ENCODE measurements at regions not wholly inside any gene's neighbourhood (a gene's known extent, or its start where the extent isn't known, plus 50 kb on each side); places are given as distances from the start of the nearest gene placed in this dataset.

GRCh38 chr4:163622379-163623035 is 128.0 kb downstream of the TMA16 start:
- no peak for DNase-seq (ENCODE audit: low read depth)

DNA sequence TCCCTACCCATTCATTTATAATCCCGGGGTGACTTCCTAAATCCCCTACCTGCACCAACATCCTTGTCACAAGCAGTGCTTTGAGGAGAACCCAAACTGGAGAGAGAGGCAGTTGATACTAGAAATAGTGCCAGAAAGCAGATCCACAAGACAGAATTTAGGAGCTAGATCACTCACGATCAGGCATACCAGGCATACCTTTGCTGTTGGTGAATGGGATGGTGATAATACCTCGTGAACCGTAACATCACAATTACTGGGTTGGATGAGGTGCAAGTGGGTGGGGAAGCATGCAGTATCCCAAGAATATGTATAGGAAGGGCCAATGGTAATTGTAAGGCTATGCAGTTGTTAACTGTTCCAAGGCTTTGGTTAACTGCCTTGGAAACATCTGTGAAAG is 129.3 kb downstream of the TMA16 start:
- DNase-seq (ENCODE audit: low read depth), result no peak

DNA sequence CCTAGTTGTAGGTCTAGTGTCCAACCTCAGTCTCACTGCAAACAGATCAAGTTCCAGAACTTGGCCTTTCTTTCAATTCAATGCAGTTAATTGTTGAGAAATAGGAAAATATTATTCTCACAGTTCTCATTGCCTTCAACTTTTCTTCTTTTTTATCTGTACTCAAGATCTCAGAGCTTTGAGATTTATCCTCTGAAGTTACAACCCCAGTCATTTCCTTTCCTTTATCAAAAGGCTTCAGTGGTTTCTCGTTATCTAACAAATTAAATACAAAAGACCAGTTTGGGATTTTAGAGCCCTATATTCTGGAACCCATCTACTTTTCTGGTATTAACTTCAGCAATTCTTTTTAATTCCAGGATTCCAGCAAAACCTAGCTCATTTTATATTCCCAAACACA is 130.2 kb downstream of the TMA16 start:
- DNase-seq (ENCODE audit: low read depth), result no peak

DNA sequence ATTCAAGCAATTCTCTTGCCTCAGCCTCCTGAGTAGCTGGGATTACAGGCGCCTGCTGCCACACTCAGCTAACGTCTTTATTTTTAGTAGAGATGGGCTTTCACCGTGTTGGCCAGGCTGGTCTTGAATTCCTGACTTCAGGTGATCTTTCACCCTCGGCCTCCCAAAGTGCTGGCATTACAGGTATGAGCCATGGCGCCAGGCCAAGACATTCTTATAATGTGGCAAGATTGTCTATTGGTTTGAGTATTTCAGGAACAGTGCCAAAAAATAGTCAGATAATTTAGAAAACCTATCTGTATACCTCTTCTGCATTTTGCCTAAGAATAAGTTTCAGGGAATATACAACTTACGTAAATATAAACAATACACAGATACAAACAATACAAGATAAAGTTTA is 136.8 kb downstream of the TMA16 start:
- no peak for DNase-seq (ENCODE audit: low read depth)

- DNase-seq (ENCODE audit: low read depth), result no peak
Measured at GRCh38 chr4:163638909-163639308, 144.4 kb downstream of the TMA16 start.

- DNase-seq (ENCODE audit: low read depth), result no peak
Measured at GRCh38 chr4:163649557-163650091, 155.1 kb downstream of the TMA16 start.

DNA sequence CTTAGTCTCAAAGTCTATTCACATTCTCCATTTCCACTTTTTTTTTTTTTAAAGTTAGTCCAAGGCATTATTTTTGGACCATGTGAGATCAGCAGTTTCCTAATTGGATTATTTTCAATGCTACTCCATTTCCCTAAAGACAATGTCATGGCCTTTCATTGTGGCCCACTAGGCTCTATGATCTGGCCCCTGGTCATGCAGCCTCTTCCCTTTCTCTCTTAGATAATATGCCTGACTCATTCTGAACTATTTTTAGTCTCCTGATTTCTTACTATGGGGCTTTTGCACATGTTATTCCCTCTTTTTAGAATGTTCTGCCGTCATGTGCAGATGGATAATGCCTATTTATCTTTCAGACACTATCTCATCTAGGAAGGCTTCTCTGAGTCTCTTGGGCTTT is 157.3 kb downstream of the TMA16 start:
- DNase-seq (ENCODE audit: low read depth), result no peak

GRCh38 chr4:163654621-163655020 is 160.1 kb downstream of the TMA16 start:
- no peak for DNase-seq (ENCODE audit: low read depth)

- DNase-seq (ENCODE audit: low read depth), result no peak
Measured at GRCh38 chr4:163660636-163661035, 166.1 kb downstream of the TMA16 start.

- no peak for DNase-seq (ENCODE audit: low read depth)
Measured at GRCh38 chr4:163662768-163663167, 168.3 kb downstream of the TMA16 start.

DNA sequence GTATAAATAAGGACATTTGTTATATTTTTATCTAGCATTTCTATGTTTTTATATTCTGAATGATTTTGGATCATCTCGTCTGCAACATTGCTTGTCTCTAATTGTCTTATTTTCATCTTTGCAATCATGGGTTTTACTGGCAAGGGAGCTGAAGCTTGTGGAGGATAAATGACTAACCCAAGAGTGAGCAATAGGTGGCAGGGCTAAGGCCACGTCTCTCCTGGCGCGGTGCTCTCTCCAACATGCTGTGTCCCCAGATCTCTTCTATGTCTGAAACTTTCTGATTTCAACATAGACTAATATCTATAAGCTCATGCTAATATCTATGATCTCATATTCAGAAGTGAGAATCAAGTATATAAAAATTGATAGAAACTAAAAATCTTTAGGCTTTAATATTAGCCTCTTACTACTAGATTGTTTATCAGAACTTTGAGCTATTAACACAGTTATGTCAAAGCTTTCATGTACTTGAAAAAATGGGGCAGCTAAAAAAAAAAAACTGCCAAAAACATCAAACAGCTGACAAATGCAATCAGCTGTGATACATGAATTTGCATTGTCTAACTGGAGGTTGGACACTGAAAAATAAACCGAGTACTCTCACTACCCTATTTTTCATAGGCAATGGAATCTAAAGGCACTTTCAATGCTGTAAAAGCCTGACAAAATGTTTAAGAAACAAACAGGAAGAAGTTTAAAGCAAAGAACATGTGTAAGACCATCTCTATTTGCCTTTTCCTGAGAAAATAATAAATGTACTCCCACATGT is 169.2 kb downstream of the TMA16 start:
- no peak for DNase-seq (ENCODE audit: low read depth)

GRCh38 chr4:163665101-163665500 is 170.6 kb downstream of the TMA16 start:
- DNase-seq (ENCODE audit: low read depth), result no peak

- DNase-seq (ENCODE audit: low read depth), result no peak
Measured at GRCh38 chr4:163665521-163666331, 171.2 kb downstream of the TMA16 start.

DNA sequence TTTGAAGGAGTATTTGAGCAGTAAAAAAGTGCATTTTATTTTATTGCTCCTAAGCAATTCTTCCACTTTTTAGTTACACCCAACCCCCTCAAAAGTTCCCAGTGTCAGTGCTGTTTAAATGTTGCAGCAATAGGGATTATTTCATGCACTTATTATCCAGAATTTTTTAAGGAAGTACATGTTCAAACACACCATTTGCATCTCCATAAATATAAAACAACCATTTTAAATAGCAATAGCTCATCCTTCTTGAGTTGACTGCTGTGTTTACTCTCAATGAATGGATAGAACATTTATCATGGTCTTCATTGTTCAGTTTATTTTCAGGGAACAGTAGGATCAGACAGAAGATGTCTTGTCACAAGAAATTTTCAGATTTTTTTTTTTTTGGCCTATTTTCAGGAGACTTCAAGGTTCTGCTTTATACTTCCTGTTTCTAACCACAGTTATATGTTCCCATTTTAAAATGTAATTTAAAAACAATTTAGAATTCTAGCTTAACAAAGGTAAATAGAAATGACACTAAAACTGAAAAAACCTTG is 171.9 kb downstream of the TMA16 start:
- no peak for DNase-seq (ENCODE audit: low read depth)

DNA sequence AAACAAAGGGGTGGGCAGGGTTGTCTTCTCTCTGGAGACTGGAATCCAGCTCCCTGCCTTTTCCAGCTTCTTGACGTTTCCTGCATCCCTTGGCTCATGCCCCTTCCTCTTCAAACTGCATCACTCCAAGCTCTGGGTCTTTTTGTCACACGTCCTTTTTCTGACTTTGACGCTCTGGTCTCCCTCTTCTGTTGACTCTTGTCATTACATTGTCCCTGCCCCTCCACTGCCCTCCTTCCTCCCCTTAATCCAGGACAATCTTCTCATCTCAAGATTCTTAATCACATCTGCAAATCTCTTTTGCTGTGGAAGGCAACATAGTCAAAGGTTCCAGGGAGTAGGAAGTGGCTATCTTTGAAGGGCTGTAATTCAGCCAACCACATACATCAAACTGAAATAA is 178.3 kb downstream of the TMA16 start:
- DNase-seq (ENCODE audit: low read depth), result no peak

DNA sequence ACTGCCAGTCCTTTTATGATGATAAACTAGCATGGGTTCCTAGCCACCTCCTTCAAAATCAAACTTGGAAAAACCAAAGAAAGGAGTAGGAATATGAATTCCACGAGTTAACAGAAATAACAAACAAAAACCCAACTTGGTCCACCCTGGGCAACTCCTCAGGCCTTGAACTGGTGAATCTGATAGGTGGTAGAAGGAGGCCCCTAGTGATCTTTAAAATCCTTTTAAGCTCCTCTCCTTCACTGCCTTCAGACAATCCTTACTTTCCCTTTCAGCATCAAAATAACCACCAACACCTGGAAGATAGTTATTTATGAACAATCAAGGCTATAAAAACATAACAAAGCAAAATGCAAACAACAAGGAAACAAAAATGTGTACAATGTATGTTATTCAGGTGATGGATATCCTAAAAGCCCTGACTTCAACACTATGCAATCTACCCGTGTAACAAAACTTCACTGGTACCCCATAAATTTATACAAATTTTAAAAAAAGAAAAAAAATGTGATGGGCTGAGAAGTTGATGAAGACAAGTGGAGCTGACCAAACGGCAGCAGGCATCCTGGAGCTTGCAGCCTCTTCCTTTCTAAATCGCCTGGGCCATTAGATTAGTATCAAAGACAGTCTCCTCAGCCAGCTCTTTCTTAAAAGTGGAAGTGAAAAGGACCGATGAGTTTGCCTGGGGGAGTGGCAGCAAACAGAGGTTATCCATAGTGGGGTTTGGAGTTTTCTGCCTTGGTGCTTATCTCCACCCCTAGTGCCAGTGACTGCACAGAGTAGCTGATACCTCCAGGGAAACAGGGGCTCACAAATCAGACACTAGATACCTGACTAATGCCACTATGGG is 179.6 kb downstream of the TMA16 start:
- no peak for DNase-seq (ENCODE audit: low read depth)

DNA sequence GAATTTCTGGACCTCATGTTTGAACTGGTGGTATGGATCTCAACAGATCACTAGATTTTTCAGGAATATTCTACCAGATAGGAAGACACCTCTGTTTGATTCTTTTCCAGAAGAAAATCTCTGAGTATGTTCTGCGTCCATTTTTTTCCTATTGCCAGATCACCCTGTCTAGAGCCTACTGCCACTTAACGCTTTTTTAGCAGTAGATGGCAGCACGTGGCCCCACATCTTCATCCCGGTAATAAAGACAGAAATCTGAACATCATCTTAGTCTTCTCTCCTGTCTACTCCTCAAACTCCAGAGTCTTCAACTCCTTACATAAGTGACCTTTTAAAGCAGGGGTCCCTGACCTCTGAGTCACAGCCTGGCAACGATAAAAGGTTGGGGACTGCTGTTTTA is 184.7 kb downstream of the TMA16 start:
- no peak for DNase-seq (ENCODE audit: low read depth)

- DNase-seq (ENCODE audit: low read depth), result no peak
Measured at GRCh38 chr4:163680386-163681098, 186.1 kb downstream of the TMA16 start.

DNA sequence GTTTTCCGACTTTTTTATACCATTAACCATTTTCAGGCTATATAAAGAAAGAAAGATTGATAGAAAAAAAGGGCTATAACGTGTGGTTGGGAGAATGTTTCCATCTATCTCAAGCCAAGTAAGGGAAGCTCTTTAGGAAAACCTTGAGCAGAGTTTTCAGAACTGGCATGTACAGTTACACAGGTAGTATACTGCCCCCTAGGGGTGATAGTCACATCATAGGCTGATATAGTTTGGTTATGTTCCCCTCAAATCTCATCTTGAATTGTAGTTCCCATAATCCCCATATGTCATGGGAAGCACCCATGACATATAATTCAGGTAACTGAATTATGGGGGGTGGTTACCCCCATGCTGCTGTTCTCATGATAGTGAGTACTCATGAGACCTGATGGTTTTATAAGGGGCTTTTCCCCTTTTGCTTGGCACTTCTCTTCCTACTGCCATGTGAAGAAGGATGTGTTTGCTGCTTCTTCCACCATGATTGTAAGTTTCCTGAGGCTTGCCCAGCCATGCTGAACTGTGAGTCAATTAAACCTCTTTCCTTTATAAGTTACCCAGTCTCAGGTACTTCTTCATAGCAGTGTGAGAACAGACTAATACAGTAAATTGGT is 186.8 kb downstream of the TMA16 start:
- DNase-seq (ENCODE audit: low read depth), result no peak

- DNase-seq (ENCODE audit: low read depth), result no peak
Measured at GRCh38 chr4:163688856-163689255, 194.4 kb downstream of the TMA16 start.
